ENCODE measurements at regions not wholly inside any gene's neighbourhood (a gene's known extent, or its start where the extent isn't known, plus 50 kb on each side); places are given as distances from the start of the nearest gene placed in this dataset.

- H3K4me1 ChIP-seq (ENCODE audit: low read length) = no peaks in the 10 kb centered on the region
- H3K9ac ChIP-seq (ENCODE audit: low read length) = no peak overlapping the region
- H3K36me3 ChIP-seq (replicated peaks; ENCODE audit: insufficient read depth, low read length) = no peaks in the 10 kb centered on the region
- TF ChIP-seq EZH2 (optimal IDR thresholded peaks at IDR 0.05; ENCODE audit: low read depth, low read length) = no peak
- no peak for TF ChIP-seq CTCF (IDR thresholded peaks at IDR 0.05; ENCODE audit: low read length)
- TF ChIP-seq EZH2phosphoT487 (IDR thresholded peaks at IDR 0.05; ENCODE audit: low read length) = no peak
- no peak overlapping the region for H3K4me2 ChIP-seq (ENCODE audit: low read depth, low read length)
- H3K9me2 ChIP-seq (replicated peaks; ENCODE audit: insufficient read depth, low read length) = no peaks in the 10 kb centered on the region
- no peak for DNase-seq
- H3K4me3 ChIP-seq (ENCODE audit: low read length) = no peak overlapping the region
- H3K9me3 ChIP-seq (replicated peaks; ENCODE audit: insufficient read depth, low read length) = no peaks in the 10 kb centered on the region
- H3F3A ChIP-seq (ENCODE audit: insufficient read depth, low read length) = no peaks in the 10 kb centered on the region
- no peaks in the 10 kb centered on the region for H3K27me3 ChIP-seq (replicated peaks; ENCODE audit: insufficient read depth, low read length)
- H3K27ac ChIP-seq (ENCODE audit: low read length) = no peak overlapping the region
- no peaks in the 10 kb centered on the region for H3K79me2 ChIP-seq (ENCODE audit: low read length)
- H2AFZ ChIP-seq (ENCODE audit: low read length) = no peak overlapping the region
- no peaks in the 10 kb centered on the region for H4K20me1 ChIP-seq (ENCODE audit: insufficient read depth, low read length)
Observed at GRCh38 chr16:49003992-49004391, 277.6 kb downstream of the CBLN1 start.

- Histone ChIP-seq H2AFZ (ENCODE audit: low read length) (no peak overlapping the region), H3K79me2 (ENCODE audit: low read length) (no peaks in the 10 kb centered on the region), H3K4me1 (ENCODE audit: low read length) (no peaks in the 10 kb centered on the region), H4K20me1 (ENCODE audit: insufficient read depth, low read length) (no peaks in the 10 kb centered on the region), H3K9me2 (replicated peaks; ENCODE audit: insufficient read depth, low read length) (no peaks in the 10 kb centered on the region), H3F3A (ENCODE audit: insufficient read depth, low read length) (no peaks in the 10 kb centered on the region), H3K4me3 (ENCODE audit: low read length) (no peak overlapping the region), H3K9me3 (replicated peaks; ENCODE audit: insufficient read depth, low read length) (no peaks in the 10 kb centered on the region), H3K36me3 (replicated peaks; ENCODE audit: insufficient read depth, low read length) (no peaks in the 10 kb centered on the region), H3K27me3 (replicated peaks; ENCODE audit: insufficient read depth, low read length) (no peaks in the 10 kb centered on the region), H3K4me2 (ENCODE audit: low read depth, low read length) (no peak overlapping the region), H3K9ac (ENCODE audit: low read length) (no peak overlapping the region), H3K27ac (ENCODE audit: low read length) (no peak overlapping the region)
- TF ChIP-seq CTCF (IDR thresholded peaks at IDR 0.05; ENCODE audit: low read length) = no peak
- TF ChIP-seq EZH2phosphoT487 (IDR thresholded peaks at IDR 0.05; ENCODE audit: low read length) = no peak
- TF ChIP-seq EZH2 (optimal IDR thresholded peaks at IDR 0.05; ENCODE audit: low read depth, low read length) = no peak
- DNase-seq = no peak
Observed at GRCh38 chr16:49003022-49003421, 278.6 kb downstream of the CBLN1 start.

- Histone ChIP-seq H3K27ac (ENCODE audit: low read length) (no peak overlapping the region), H3K36me3 (replicated peaks; ENCODE audit: insufficient read depth, low read length) (no peaks in the 10 kb centered on the region), H3K9me2 (replicated peaks; ENCODE audit: insufficient read depth, low read length) (no peaks in the 10 kb centered on the region), H3F3A (ENCODE audit: insufficient read depth, low read length) (no peaks in the 10 kb centered on the region), H3K4me2 (ENCODE audit: low read depth, low read length) (no peak overlapping the region), H2AFZ (ENCODE audit: low read length) (no peak overlapping the region), H4K20me1 (ENCODE audit: insufficient read depth, low read length) (no peaks in the 10 kb centered on the region), H3K27me3 (replicated peaks; ENCODE audit: insufficient read depth, low read length) (no peaks in the 10 kb centered on the region), H3K79me2 (ENCODE audit: low read length) (no peaks in the 10 kb centered on the region), H3K9ac (ENCODE audit: low read length) (no peak overlapping the region), H3K4me1 (ENCODE audit: low read length) (no peaks in the 10 kb centered on the region), H3K4me3 (ENCODE audit: low read length) (no peak overlapping the region), H3K9me3 (replicated peaks; ENCODE audit: insufficient read depth, low read length) (no peaks in the 10 kb centered on the region)
- no peak for TF ChIP-seq EZH2 (optimal IDR thresholded peaks at IDR 0.05; ENCODE audit: low read depth, low read length)
- peak; percentile 60 for TF ChIP-seq CTCF (IDR thresholded peaks at IDR 0.05; ENCODE audit: low read length)
- peak; percentile 15 for DNase-seq
Observed at GRCh38 chr16:49000594-49000993, 281.0 kb downstream of the CBLN1 start.
